ENCODE measurements at regions not wholly inside any gene's neighbourhood (a gene's known extent, or its start where the extent isn't known, plus 50 kb on each side); places are given as distances from the start of the nearest gene placed in this dataset.
"Not testable (repeated sequence)": the region's sequence is repeated elsewhere in the genome, so short reads cannot be mapped to it uniquely, and the experiment has no call there.

DNA sequence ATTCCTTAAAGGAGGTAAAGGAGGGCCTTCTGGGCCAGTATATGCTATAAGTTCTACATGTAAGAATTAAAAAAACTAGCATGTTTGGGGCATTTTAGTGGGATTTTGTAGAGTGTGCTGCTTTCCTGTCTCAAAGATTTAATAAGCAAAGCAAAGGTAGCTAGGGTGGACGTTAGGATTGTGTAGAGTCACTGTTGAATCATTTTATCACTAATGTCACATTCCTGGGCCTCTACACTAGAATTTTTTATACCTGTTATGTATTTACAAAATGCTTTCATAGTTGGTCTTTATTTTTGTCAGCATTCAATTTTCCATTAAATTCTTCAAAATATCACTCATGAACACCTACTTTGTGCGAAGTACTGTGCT lies 139.4 kb upstream of the PHYHIPL start:
- no peaks in the 10 kb centered on the region for H3K9me3 ChIP-seq (ENCODE audit: low read length)
- H3K27ac ChIP-seq (ENCODE audit: low read length): no peak overlapping the region
- H3K4me2 ChIP-seq (ENCODE audit: low read length): no peak overlapping the region
- no peaks in the 10 kb centered on the region for H3K36me3 ChIP-seq (ENCODE audit: insufficient read depth, low read length)
- no peak overlapping the region for H2AFZ ChIP-seq (ENCODE audit: low read depth, low read length)
- no peaks in the 10 kb centered on the region for H3K9me2 ChIP-seq (ENCODE audit: insufficient read depth, low read length)
- no peak overlapping the region for H3K9ac ChIP-seq (ENCODE audit: low read length)
- no peaks in the 10 kb centered on the region for H3K27me3 ChIP-seq (ENCODE audit: insufficient read depth, low read depth, low read length)
- H3K4me3 ChIP-seq (ENCODE audit: low read length): no peak overlapping the region
- H3K79me2 ChIP-seq (replicated peaks; ENCODE audit: insufficient read depth, low read length): no peaks in the 10 kb centered on the region
- H3F3A ChIP-seq (ENCODE audit: insufficient read depth, low read length, poor library complexity, severe bottlenecking): no peaks in the 10 kb centered on the region
- no peak for TF ChIP-seq RAD21 (conservative IDR thresholded peaks at IDR 0.05)
- no peak for TF ChIP-seq POLR2AphosphoS5 (IDR thresholded peaks at IDR 0.05)
- no peak for TF ChIP-seq EZH2 (IDR thresholded peaks at IDR 0.05; ENCODE audit: borderline replicate concordance, insufficient read depth, low read length, poor library complexity, severe bottlenecking)
- no peak for TF ChIP-seq SMC3 (conservative IDR thresholded peaks at IDR 0.05; ENCODE audit: poor library complexity)
- no peak for TF ChIP-seq TAF1 (IDR thresholded peaks at IDR 0.05; ENCODE audit: low read depth)
- TF ChIP-seq MXI1 (conservative IDR thresholded peaks at IDR 0.05; ENCODE audit: poor library complexity, severe bottlenecking): no peak
- TF ChIP-seq, protein P1, sequence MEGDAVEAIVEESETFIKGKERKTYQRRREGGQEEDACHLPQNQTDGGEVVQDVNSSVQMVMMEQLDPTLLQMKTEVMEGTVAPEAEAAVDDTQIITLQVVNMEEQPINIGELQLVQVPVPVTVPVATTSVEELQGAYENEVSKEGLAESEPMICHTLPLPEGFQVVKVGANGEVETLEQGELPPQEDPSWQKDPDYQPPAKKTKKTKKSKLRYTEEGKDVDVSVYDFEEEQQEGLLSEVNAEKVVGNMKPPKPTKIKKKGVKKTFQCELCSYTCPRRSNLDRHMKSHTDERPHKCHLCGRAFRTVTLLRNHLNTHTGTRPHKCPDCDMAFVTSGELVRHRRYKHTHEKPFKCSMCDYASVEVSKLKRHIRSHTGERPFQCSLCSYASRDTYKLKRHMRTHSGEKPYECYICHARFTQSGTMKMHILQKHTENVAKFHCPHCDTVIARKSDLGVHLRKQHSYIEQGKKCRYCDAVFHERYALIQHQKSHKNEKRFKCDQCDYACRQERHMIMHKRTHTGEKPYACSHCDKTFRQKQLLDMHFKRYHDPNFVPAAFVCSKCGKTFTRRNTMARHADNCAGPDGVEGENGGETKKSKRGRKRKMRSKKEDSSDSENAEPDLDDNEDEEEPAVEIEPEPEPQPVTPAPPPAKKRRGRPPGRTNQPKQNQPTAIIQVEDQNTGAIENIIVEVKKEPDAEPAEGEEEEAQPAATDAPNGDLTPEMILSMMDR (IDR thresholded peaks at IDR 0.05; ENCODE audit: poor library complexity, severe bottlenecking): no peak
- no peak for TF ChIP-seq EP300 (conservative IDR thresholded peaks at IDR 0.05; ENCODE audit: poor library complexity, severe bottlenecking)
- TF ChIP-seq, protein P2, sequence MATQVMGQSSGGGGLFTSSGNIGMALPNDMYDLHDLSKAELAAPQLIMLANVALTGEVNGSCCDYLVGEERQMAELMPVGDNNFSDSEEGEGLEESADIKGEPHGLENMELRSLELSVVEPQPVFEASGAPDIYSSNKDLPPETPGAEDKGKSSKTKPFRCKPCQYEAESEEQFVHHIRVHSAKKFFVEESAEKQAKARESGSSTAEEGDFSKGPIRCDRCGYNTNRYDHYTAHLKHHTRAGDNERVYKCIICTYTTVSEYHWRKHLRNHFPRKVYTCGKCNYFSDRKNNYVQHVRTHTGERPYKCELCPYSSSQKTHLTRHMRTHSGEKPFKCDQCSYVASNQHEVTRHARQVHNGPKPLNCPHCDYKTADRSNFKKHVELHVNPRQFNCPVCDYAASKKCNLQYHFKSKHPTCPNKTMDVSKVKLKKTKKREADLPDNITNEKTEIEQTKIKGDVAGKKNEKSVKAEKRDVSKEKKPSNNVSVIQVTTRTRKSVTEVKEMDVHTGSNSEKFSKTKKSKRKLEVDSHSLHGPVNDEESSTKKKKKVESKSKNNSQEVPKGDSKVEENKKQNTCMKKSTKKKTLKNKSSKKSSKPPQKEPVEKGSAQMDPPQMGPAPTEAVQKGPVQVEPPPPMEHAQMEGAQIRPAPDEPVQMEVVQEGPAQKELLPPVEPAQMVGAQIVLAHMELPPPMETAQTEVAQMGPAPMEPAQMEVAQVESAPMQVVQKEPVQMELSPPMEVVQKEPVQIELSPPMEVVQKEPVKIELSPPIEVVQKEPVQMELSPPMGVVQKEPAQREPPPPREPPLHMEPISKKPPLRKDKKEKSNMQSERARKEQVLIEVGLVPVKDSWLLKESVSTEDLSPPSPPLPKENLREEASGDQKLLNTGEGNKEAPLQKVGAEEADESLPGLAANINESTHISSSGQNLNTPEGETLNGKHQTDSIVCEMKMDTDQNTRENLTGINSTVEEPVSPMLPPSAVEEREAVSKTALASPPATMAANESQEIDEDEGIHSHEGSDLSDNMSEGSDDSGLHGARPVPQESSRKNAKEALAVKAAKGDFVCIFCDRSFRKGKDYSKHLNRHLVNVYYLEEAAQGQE (IDR thresholded peaks at IDR 0.05; ENCODE audit: borderline replicate concordance): no peak
- no peaks in the 10 kb centered on the region for H4K20me1 ChIP-seq (ENCODE audit: insufficient read depth)

DNA sequence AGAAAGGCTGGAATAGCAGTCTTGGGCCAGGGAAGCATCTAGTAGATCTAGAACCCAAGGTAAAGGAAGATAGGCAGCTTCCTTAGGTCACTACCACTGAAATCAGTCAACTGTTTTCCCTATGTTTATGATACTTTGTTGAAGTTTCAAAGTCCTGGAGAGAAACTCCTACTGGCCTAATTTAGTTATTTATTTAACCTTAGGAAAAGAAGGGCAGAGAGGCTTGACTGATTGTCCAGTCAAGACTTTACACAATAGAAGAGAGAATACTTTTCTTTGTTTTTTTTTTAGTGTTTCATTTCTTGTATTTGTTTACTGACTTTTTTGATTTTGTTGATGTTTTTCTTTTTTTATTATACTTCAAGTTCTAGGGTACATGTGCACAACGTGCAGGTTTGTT lies 138.9 kb upstream of the PHYHIPL start:
- no peaks in the 10 kb centered on the region for H3K79me2 ChIP-seq (replicated peaks; ENCODE audit: insufficient read depth, low read length)
- TF ChIP-seq POLR2AphosphoS5 (IDR thresholded peaks at IDR 0.05): no peak
- TF ChIP-seq TAF1 (IDR thresholded peaks at IDR 0.05; ENCODE audit: low read depth): no peak
- TF ChIP-seq EP300 (conservative IDR thresholded peaks at IDR 0.05; ENCODE audit: poor library complexity, severe bottlenecking): no peak
- TF ChIP-seq EZH2 (IDR thresholded peaks at IDR 0.05; ENCODE audit: borderline replicate concordance, insufficient read depth, low read length, poor library complexity, severe bottlenecking): no peak
- no peak for TF ChIP-seq MXI1 (conservative IDR thresholded peaks at IDR 0.05; ENCODE audit: poor library complexity, severe bottlenecking)
- TF ChIP-seq, protein P2 (IDR thresholded peaks at IDR 0.05; ENCODE audit: borderline replicate concordance): no peak
- no peak for TF ChIP-seq RAD21 (conservative IDR thresholded peaks at IDR 0.05)
- TF ChIP-seq, protein P1 (IDR thresholded peaks at IDR 0.05; ENCODE audit: poor library complexity, severe bottlenecking): no peak
- TF ChIP-seq SMC3 (conservative IDR thresholded peaks at IDR 0.05; ENCODE audit: poor library complexity): no peak
- no peak overlapping the region for H3K27ac ChIP-seq (ENCODE audit: low read length)

DNA sequence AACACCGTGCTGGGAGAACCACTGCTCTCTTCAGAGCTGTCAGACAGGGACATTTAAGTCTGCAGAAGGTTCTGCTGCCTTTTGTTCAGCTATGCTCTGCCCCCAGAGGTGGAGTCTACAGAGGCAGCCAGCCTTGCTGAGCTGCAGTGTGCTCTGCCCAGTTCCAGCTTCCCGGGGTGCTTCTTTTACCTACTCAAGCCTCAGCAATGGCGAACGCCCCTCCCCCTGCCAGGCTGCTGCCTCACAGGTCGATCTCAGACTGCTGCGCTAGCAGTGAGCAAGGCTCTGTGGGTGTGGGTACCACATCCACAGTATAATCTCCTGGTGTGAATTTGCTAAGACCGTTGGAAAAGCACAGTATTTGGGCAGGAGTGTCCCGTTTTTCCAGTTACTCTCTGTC lies 133.1 kb upstream of the PHYHIPL start:
- not testable (repeated sequence) for H3K4me2 ChIP-seq (ENCODE audit: low read length); H3K9ac ChIP-seq (ENCODE audit: low read length); H3K4me3 ChIP-seq (ENCODE audit: low read length); H3K79me2 ChIP-seq (replicated peaks; ENCODE audit: insufficient read depth, low read length); H3K9me2 ChIP-seq (ENCODE audit: insufficient read depth, low read length); H3K27ac ChIP-seq (ENCODE audit: low read length); H3F3A ChIP-seq (ENCODE audit: insufficient read depth, low read length, poor library complexity, severe bottlenecking); H3K27me3 ChIP-seq (ENCODE audit: insufficient read depth, low read depth, low read length); H3K9me3 ChIP-seq (ENCODE audit: low read length); H2AFZ ChIP-seq (ENCODE audit: low read depth, low read length); H3K36me3 ChIP-seq (ENCODE audit: insufficient read depth, low read length); H4K20me1 ChIP-seq (ENCODE audit: insufficient read depth)

More for the DNA sequence above, 138.9 kb upstream of the PHYHIPL start:
- no peak overlapping the region for H3K4me2 ChIP-seq (ENCODE audit: low read length)
- no peaks in the 10 kb centered on the region for H3K9me2 ChIP-seq (ENCODE audit: insufficient read depth, low read length)
- no peaks in the 10 kb centered on the region for H3K9me3 ChIP-seq (ENCODE audit: low read length)
- no peaks in the 10 kb centered on the region for H3F3A ChIP-seq (ENCODE audit: insufficient read depth, low read length, poor library complexity, severe bottlenecking)
- H3K36me3 ChIP-seq (ENCODE audit: insufficient read depth, low read length): no peaks in the 10 kb centered on the region
- no peaks in the 10 kb centered on the region for H4K20me1 ChIP-seq (ENCODE audit: insufficient read depth)
- no peaks in the 10 kb centered on the region for H3K27me3 ChIP-seq (ENCODE audit: insufficient read depth, low read depth, low read length)
- no peak overlapping the region for H2AFZ ChIP-seq (ENCODE audit: low read depth, low read length)
- H3K9ac ChIP-seq (ENCODE audit: low read length): no peak overlapping the region
- no peak overlapping the region for H3K4me3 ChIP-seq (ENCODE audit: low read length)
